KG1 (cell line): ENCODE measurements at regions not wholly inside any gene's neighbourhood (a gene's known extent, or its start where the extent isn't known, plus 50 kb on each side); places are given as distances from the start of the nearest gene placed in this dataset.

Experiments
- DNase-seq: peaks from one replicate; lab custom pipeline; 2025; lab: John Stamatoyannopoulos, UW

DNA sequence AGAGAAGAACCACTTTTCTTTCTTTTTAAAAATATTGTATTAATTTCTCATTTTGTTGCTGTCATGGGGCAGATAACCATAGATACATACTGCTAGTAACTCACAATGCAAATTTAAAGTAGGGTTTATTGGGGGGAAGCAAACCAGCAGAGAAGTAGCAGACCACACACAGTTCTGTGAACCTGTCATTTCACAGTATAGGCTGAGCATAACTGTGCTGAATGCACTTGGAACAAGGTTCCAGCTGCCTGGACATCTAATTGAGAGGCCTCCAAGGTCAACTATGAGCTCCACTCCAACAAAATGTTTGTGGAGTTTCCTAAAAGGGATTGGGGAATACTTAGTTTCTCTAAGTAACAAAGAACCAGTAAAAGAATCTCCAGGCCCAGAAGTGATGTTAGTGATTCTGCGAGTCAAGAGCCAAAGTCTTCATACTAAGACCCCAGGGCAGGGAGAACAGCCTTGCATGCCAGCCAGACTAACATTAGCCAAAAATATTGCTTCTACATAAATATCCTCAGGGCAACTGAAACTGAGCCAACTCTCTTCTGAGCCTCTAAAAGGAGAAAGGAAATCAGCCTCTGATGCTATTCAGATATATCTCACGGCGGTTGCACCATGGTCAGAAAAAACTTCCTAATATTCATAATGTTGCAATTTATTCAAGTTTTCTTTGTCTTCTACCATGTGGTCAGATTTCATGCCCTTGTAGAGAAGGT is 856.4 kb upstream of the ALCAM start:
- no peak for DNase-seq

DNA sequence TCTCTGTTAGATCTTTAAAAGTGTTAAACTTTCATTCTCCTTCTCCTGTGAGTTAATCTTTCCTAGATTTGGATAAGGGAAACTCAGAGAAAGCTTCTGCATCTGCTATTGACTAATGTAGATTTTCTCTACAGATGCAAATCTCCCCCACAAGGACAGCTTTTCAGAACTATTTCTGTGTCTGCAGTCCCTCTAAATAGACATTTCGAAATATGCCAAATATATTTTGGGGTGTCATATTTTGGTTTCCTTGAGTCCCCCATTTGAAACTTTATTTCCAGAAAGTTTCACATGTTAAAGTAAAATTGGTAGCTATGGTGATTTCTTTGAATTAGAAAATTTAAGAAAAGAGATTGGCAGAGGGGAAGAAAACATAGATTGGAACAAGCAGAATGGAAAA is 852.3 kb upstream of the ALCAM start:
- DNase-seq: no peak

DNA sequence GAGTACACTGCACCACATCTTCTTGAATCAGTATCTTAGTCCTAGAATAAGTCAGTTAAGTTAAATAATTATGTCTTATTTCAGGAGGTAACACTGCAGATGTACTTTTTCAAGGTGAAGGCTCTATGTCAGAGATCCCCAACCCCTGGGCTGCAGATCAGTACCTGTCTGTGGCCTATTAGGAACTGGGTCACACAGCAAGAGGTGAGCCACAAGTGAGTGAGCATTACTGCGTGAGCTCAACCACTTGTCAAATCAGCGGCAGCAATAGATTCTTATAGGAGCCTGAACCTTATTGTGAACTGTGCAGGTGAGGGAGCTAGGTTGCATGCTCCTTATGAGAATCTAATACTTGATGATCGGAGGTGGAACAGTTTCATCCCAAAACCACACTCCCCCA is 851.9 kb upstream of the ALCAM start:
- DNase-seq: no peak

DNA sequence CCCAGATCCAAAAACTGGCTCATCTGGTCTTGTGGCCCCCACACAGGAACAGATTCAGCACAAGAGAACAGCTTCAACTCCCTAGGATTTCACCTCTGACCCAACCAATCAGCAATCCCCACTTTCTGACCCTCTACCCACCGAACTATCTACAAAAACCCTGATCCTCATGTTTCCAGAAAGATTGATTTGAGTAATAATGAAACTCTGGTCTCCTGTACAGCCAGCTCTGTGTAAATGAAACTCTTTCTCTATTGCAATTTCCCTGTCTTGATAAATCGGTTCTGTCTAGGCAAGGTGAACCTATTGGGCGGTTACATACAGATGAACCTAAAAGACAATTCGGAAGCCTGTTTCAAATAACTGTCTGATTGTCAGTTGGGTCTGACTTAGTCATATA is 847.6 kb upstream of the ALCAM start:
- DNase-seq: no peak

DNA sequence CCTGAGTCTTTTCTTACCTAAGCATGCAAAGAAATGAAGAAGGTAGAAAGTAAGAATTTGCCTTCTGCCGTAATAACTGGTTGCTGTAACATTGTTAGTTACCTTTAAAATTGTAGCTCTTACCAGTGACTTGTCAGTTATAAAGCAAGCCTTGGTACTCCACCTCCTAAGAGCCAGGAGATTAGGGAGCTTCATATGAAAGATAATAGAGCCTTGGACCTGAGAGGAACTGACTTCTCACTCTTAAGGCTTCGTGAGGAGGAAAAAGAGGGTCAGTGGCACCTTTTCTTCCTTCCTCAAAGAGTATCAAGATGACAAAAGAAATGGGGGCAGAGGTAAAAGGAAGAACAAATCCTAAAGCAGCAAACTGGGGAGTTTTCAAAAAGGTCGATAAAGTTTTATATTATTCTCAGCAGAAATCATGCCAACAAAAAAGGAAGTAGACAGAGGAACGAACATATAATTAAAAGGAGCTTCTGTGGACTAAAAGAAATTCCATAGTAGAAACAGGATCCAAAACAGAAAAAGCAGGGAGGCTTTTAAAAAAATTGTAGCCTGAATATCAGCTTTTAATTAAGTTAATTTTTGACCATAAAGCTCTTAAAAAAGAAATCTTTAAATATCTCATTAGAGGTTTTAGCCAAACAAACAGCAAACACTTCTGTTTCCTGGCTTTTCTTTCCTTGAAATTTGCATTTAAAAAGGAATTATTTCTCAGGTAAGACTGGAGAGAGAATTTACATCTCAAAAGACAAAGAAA is 847.1 kb upstream of the ALCAM start:
- no peak for DNase-seq

DNA sequence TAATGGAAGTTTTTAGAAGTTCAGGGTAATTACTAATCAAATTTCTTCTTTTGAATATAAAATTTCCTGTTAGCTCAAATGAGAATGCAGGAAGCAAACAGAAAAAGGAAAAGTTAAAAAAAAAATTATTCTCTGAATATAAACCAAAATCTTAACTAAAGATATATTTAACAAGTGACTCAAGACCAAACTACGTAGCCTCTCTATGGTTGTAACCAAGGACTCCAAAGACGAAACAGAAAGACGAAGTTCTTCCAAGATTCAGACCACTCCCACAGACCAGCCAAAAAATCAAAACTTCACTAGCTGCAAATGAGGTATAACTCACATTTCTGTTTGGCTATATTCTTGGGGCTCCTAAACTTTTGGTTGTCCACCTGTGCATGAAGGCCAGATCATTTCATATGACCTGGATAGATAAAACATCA is 846.5 kb upstream of the ALCAM start:
- no peak for DNase-seq

DNA sequence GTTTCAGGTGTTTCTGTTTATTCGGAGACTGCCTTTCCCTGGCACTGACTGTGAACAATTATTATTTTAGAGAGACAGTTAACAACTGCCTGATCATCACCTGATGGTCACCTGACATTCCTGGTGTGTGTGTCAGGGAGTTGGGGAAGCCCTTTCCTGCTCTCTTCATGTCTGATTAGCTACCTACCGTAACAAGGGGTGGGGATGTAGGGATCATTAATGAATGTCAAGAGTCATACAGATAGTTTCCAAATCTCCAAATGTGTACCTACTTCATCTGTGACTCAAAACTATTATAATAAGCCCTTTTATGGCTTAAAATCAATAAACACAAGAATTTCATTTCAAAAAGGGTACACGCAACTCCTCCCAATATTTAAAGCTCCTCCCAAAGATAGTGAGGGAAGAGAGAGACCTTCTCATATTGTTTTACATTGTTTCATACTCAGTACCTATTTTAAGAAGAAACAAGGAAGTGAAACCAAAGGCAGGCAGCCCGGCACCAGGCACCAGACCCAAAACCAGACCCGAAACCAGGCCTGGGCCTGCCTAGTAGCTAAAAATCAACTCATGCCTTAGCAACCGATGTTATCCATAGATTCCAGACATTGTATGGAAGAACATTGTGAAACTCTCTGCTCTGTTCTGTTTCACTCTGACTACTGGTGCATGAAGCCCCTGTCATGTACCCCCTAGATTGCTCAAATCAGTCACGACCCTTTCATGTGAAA is 844.9 kb upstream of the ALCAM start:
- no peak for DNase-seq

DNA sequence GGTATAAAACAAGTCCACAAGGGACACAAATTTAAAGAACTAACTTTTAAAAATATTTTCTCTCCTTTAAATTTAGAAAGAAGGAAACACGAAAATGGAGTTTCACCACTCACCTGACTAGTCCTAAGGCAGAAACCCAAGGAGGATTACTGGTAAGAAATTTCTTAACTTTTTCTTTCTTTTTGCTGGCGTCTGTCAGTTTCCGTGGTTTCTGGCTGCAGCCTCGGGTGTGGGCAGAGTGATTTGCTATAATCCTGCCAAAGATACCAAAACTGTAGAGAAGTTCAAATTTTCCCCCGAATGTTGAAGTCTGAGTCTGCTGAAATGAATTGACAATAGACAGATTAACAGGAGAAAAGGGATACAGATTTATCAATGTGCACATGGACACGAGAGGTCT is 843.6 kb upstream of the ALCAM start:
- no peak for DNase-seq

DNA sequence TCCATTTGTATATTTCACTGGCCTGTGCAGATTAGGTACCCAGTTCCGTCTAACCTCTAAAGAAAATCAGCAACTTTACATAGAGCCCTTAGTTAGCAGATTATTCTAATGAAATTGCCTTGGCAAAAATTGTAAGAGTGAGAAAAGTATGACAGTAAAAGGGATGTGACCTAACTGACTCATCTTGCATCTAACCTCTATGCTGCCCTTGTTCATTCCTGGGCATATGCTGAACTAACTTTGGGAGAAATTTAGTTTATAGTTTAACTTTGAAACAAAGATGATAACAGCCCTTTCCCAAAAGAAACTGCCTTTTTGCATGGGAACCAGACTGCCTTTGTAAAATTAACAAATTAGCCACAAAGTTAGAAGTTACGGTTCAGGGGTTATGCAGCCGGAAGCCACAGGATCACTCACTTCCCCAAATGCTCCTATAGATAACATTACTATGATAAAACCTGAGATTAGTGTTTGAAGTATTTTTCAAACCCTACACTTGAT is 839.8 kb upstream of the ALCAM start:
- DNase-seq: no peak

DNA sequence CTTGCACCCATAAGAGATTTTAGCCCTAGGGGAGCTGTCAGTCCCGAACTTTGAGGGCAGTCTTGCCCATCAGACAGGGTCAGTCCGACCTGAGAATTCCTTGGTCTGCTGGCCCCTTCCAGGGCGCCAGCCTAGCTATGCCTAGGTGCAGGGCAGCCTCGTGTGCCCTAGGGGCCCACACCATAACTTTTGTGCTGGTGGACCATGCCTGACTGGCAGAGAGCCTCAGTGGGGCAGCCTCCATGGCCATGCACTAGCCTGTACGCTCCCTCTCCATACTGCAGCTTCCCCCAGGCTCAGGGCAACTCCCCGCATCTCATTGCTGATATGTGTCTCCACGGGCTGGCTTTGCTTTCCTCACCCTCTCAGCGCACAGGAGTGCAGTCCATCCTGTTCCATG is 835.8 kb upstream of the ALCAM start:
- no peak for DNase-seq

DNA sequence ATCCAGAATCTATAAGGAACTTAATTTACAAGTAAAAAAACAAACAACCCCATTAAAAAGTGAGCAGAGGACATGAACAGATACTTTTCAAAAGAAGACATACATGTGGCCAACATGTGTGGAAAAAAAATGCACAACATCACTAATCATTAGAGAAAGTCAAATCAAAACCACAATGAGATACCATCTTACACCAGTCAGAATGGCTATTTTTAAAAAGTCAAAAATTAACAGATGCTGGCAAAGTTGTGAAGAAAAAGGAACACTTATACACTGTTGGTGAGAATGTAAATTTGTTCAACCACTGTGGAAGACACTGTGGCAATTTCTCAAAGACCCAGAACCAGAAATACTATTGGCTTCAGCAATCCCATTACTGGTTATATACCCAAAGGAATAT is 830.0 kb upstream of the ALCAM start:
- no peak for DNase-seq

DNA sequence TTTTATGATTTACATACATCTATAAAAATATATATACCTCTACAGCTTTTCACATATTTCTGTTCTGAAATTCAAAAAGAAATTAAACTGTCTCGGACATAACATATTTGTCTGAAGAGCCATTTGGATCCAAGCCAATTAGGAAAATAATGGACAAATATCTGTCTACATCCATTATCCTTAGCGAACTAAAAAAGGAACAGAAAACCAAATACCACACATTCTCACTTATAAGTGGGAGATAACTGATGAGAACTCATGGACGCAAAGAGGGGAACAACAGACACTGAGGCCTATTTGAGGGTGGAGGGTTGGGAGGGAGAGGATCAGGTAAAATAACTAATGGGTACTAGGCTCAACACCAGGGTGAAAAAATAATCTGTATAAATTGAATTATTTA is 829.4 kb upstream of the ALCAM start:
- DNase-seq: no peak

DNA sequence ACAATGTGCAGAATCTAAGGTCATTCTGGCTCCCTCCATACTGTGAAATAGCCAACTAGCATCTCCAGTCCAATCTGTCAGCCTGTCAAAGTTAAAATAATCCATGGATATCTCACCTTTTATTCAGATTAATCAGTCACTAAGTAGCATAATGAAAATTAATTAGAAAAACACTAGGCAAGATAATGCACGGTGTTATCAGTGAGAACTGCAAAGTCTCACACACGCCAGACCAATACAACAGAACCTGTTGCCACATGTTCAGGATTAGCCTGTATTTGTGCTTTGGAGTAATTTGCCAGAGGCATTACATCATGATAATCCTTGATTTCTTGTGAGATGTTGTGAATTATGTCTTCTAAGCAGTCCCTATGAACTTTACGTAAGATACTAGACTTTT is 820.4 kb upstream of the ALCAM start:
- DNase-seq: no peak

DNA sequence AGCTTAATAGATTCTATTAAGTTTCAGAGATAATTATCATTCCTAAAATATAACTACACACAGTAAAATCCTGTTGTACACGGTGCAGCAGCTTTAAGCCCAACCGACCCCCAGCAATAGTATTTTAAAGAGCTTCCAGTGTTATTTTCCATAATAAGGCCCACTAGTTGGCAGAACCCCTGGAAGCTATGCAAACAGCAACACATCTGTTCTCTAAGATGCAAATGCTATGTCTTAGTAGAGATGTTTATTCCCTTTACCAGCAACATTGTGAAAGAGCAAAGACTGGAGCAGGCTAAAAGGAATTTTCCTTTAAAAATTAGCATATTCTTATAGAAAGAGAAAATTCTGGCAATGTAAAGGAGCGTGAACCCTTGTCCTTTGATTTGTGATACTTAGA is 819.7 kb upstream of the ALCAM start:
- DNase-seq: no peak

DNA sequence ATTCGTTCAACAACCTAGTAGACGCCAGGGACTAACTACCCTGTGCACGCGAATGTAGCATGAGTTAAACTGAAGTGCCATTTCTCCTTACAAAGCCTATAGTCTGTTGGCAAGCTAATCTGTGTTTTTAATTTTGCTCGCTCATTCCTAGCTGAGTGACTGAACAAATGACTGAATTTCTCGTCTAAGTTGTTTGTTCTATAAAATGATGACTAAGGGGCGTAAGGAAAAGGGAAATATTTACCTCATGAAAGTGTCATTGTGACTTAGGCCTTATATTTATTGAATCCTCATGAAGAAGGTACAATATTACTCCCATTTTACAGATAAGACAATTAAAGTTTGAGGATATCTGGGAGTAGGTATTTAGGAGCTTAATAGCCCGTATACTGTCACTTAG is 818.3 kb upstream of the ALCAM start:
- DNase-seq: no peak

DNA sequence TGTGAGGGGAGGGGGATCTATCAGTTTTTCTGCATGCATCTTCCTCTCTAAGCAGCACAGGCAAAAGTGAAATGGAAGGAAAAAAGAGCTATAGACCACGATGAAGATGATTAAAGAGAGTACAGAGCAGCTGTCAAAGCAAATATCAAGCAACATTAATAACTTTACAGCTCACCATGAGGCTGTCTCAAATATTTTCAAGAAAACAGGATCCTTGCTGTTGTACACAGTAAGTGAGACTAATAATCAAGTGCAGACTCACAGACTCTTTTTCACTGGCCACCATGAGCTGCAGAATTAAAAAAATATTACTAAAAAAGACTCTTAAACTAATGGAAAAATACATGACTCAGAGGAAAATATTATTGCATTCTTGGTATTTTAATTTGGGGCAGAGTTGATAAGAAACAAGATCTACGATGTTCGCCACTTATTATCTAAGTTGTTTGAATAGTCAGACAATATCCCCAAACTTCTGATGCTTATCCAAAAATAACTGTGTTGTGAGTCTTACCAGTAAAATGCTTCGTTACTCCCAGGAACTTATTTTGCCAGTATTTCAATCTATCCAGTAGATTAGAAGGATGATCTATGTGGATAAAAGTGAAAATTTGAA is 817.5 kb upstream of the ALCAM start:
- no peak for DNase-seq

DNA sequence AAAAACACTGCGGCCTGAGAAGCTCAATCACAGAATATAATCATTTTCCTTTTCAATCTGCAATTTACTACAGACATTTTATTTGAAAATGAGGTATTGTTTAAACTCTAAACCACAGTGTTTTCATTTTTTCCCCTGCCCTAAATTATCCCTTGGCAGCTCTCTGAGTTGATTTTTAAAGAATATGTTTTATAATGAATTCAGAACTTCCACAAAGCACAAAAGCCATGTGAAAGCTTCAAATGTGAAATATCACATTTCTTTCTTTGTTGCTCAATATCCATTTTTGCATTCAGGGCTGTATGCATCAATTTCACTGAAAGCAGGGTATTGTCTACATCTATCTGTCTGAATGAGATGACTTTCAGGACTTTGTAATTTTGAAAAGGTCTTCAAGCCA is 813.6 kb upstream of the ALCAM start:
- no peak for DNase-seq

DNA sequence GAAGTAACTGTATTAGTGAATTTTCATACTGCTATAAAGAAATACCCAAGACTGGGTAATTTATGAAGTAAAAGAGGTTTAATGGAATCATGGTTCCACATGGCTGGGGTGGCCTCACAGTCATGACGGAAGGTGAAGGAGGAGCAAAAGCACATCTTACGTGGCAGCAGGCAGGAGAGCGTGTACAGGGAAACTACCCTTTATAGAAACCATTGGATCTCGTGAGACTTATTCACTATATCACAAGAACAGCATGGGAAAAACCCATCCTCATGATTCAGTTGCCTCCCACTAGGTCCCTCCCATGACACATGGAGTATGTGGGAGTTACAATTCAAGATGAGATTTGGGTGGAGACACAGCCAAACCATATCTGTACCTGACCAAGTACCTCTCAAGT is 812.3 kb upstream of the ALCAM start:
- DNase-seq: no peak

DNA sequence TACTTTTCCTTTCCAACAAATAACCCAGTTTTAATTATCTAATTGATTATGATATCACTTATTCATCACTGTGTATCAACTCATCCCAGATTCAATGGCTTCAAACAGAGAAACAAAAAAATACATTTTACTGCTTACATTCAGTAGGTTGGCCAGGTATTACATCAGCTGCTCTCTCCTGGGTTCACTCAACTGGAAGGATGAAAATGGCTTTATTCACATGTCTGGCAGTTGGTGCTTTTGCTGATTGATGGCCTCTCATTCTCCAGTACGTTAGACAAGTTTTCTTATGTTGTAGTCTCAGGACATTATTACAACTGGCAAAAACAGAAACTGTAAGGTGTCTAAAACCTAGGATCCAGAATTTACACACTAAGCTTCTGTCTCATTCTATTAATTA is 811.0 kb upstream of the ALCAM start:
- DNase-seq: no peak

DNA sequence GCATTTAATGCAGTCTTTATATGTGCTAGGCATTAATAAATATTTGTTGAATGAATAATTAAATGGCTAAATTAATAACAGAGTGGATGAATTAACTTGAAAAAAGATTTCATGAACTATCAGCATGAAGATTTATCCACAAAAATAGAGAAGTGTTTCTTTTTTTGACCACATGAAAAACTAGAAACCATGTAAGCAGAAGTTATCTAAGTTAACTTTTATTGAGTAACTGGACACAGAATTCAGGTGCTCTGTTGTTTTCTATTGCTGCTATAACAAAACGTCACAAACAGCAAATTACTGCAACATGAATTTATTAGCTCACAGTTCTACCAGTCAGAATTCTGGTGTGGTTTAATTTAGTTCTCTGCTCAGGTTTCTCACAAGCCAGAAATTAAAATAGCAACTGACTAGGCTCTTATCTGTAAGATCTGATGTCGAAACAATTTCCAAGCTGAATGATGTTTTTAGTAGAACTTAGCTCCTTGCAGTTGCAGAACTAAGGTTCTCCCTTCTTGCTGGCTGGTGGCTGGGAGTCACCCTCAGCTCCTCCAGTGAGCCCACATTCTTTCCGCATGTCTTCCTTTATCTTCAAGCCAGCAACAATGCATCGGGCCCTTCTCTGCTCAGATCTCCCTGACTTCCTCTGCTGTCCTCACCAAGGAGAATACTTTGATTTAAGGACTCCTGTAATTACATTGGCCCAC is 810.2 kb upstream of the ALCAM start:
- no peak for DNase-seq

DNA sequence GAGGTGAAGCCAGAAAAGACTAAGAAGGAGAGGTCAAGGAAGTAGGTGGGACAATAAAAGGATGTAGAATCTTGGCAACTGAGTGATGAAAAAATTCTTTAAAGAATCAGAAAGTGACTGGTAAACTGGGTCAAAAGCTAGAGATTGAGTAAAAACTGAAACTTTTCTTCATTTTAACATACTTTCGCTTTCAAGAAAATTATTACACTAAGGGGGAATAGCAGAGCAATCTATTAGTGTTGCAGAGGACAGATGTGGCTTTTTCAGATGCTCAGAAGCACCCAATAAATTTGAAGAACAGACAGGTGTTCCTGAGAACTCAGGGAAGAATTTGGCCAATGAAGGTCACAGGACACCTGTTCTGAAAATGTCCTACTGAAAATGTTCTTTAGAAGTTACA is 805.4 kb upstream of the ALCAM start:
- no peak for DNase-seq
